H9 (cell line): ENCODE measurements at regions not wholly inside any gene's neighbourhood (a gene's known extent, or its start where the extent isn't known, plus 50 kb on each side); places are given as distances from the start of the nearest gene placed in this dataset.
A peak's percentile ranks its signal among the peaks of the same experiment; 100 is the strongest.

Experiments used
- DNase-seq: peaks from one replicate; pipeline ENCODE4 v3.0.0-alpha.2; 2017
- H2AFZ ChIP-seq: one replicate; pipeline ENCODE4 v1.6.1; 2013; ENCODE audit warnings: mild to moderate bottlenecking, low read length, control low read depth, moderate library complexity
- H2AK5ac ChIP-seq: 2 replicates; pipeline ENCODE4 v1.6.1; 2013; ENCODE audit warnings: low read length, control low read depth, mixed read lengths; ENCODE audit not compliant: insufficient read length
- H2BK120ac ChIP-seq: one replicate; pipeline ENCODE4 v1.6.1; 2013; ENCODE audit warnings: low read depth, mild to moderate bottlenecking, low read length, control low read depth, inconsistent platforms; ENCODE audit not compliant: poor library complexity, severe bottlenecking
- H2BK12ac ChIP-seq: 2 replicates; pipeline ENCODE4 v1.6.1; 2013; ENCODE audit warnings: low read length, control low read depth, mixed read lengths, low read depth; ENCODE audit not compliant: insufficient read length
- H2BK15ac ChIP-seq: 2 replicates; pipeline ENCODE4 v1.6.1; 2013; ENCODE audit warnings: low read depth, low read length, control low read depth
- H2BK20ac ChIP-seq: one replicate; pipeline ENCODE4 v1.6.1; 2013; ENCODE audit warnings: low read depth, mild to moderate bottlenecking, low read length, control low read depth, inconsistent platforms; ENCODE audit not compliant: poor library complexity, severe bottlenecking
- H2BK5ac ChIP-seq: 2 replicates; pipeline ENCODE4 v1.6.1; 2013; ENCODE audit warnings: low read length, control low read depth, mixed read lengths; ENCODE audit not compliant: insufficient read length
- H3K14ac ChIP-seq: 2 replicates; pipeline ENCODE4 v1.6.1; 2013; ENCODE audit warnings: low read length, control low read depth; ENCODE audit not compliant: insufficient read depth
- H3K18ac ChIP-seq: 2 replicates; pipeline ENCODE4 v1.6.1; 2013; ENCODE audit warnings: low read depth, mild to moderate bottlenecking, mixed read lengths, low read length, control low read depth; ENCODE audit not compliant: insufficient read length
- H3K23ac ChIP-seq: 2 replicates; pipeline ENCODE4 v1.6.1; 2013; ENCODE audit warnings: low read length, control low read depth, mixed read lengths, low read depth; ENCODE audit not compliant: insufficient read length
- H3K23me2 ChIP-seq: 2 replicates; pipeline ENCODE4 v1.6.1; 2013; ENCODE audit warnings: low read depth, mild to moderate bottlenecking, mixed read lengths, low read length, control low read depth; ENCODE audit not compliant: insufficient read length, poor library complexity, severe bottlenecking
- H3K27ac ChIP-seq: 2 replicates; pipeline ENCODE4 v1.5.1; 2013; ENCODE audit warnings: low read length, control low read depth, mixed read lengths, low read depth; ENCODE audit not compliant: insufficient read length
- H3K27me3 ChIP-seq: 2 replicates; pipeline ENCODE4 v1.6.1; 2013; ENCODE audit warnings: low read length, control low read depth, inconsistent platforms; ENCODE audit not compliant: insufficient read depth
- H3K4ac ChIP-seq: 2 replicates; pipeline ENCODE4 v1.6.1; 2013; ENCODE audit warnings: low read depth, mild to moderate bottlenecking, control low read depth, inconsistent platforms, low read length, moderate library complexity
- H3K4me1 ChIP-seq: 2 replicates; pipeline ENCODE4 v1.6.1; 2013; ENCODE audit warnings: low read length, control low read depth, inconsistent platforms; ENCODE audit not compliant: insufficient read depth
- H3K4me2 ChIP-seq: 2 replicates; pipeline ENCODE4 v1.6.1; 2013; ENCODE audit warnings: low read length, control low read depth, mixed read lengths; ENCODE audit not compliant: insufficient read length, insufficient read depth
- H3K56ac ChIP-seq: 2 replicates; pipeline ENCODE4 v1.6.1; 2013; ENCODE audit warnings: low read depth, mild to moderate bottlenecking, mixed read lengths, low read length, control low read depth; ENCODE audit not compliant: insufficient read length
- H3K79me1 ChIP-seq: 2 replicates; pipeline ENCODE4 v1.6.1; 2013; ENCODE audit warnings: low read depth, mild to moderate bottlenecking, moderate library complexity, low read length, control low read depth, inconsistent platforms; ENCODE audit not compliant: insufficient read depth, poor library complexity, severe bottlenecking
- H3K79me2 ChIP-seq: 2 replicates; pipeline ENCODE4 v1.6.1; 2013; ENCODE audit warnings: low read length, control low read depth, inconsistent platforms; ENCODE audit not compliant: insufficient read depth
- H3K9ac ChIP-seq: 2 replicates; pipeline ENCODE4 v1.6.1; 2013; ENCODE audit warnings: low read length, control low read depth, mixed read lengths; ENCODE audit not compliant: insufficient read length; ENCODE audit errors: extremely low read depth
- H3K9me3 ChIP-seq: one replicate; pipeline ENCODE4 v1.6.1; 2013; ENCODE audit warnings: low read depth, low read length, inconsistent platforms; ENCODE audit not compliant: control insufficient read depth
- H3T11ph ChIP-seq: one replicate; pipeline ENCODE4 v1.6.1; 2013; ENCODE audit warnings: mild to moderate bottlenecking, low read length, control low read depth, inconsistent platforms
- H4K20me1 ChIP-seq: one replicate; pipeline ENCODE4 v1.6.1; 2013; ENCODE audit not compliant: control insufficient read depth, insufficient read length, insufficient read depth
- H4K5ac ChIP-seq: 2 replicates; pipeline ENCODE4 v1.6.1; 2013; ENCODE audit warnings: low read depth, mild to moderate bottlenecking, mixed read lengths, low read length, control low read depth; ENCODE audit not compliant: insufficient read length
- H4K8ac ChIP-seq: replicated peaks from 2 replicates; pipeline ENCODE4 v1.6.1; 2013; ENCODE audit warnings: low read length, control low read depth, mixed read lengths, low read depth; ENCODE audit not compliant: insufficient read length
- H4K91ac ChIP-seq: 2 replicates; pipeline ENCODE4 v1.6.1; 2013; ENCODE audit warnings: low read depth, mild to moderate bottlenecking, moderate library complexity, mixed read lengths, low read length, control low read depth; ENCODE audit not compliant: insufficient read length
- H3K27ac Mint-ChIP-seq, 3 experiments: 2 replicates in 2 of 3; 3 replicates in 1 of 3; pipeline ENCODE4 v1.8.0; 2020 to 2021; ENCODE audit warnings: mixed read lengths in 3 of 3, mild to moderate bottlenecking in 1 of 3, moderate library complexity in 1 of 3
- H3K27me3 Mint-ChIP-seq: 2 replicates; pipeline ENCODE4 v1.8.0; 2021; ENCODE audit warnings: low read depth, mild to moderate bottlenecking, moderate library complexity, mixed read lengths
- H3K36me3 Mint-ChIP-seq, 3 experiments: 2 replicates in 2 of 3; 3 replicates in 1 of 3; pipeline ENCODE4 v1.8.0; 2020 to 2021; ENCODE audit warnings: low read depth in 3 of 3, mixed read lengths in 3 of 3; ENCODE audit not compliant: insufficient read depth in 1 of 3
- H3K4me1 Mint-ChIP-seq, 2 experiments: 2 replicates each; pipeline ENCODE4 v1.8.0; 2020; ENCODE audit warnings: mixed read lengths in 2 of 2
- H3K4me3 Mint-ChIP-seq, 2 experiments: 2 replicates in 1 of 2; 3 replicates in 1 of 2; pipeline ENCODE4 v1.8.0; 2020 to 2021; ENCODE audit warnings: mild to moderate bottlenecking in 2 of 2, mixed read lengths in 2 of 2, moderate library complexity in 1 of 2
- H3K9me3 Mint-ChIP-seq, 2 experiments: 2 replicates in 1 of 2; 3 replicates in 1 of 2; pipeline ENCODE4 v1.8.0; 2020; ENCODE audit warnings: mild to moderate bottlenecking in 2 of 2, mixed read lengths in 2 of 2, moderate library complexity in 1 of 2
- WGBS: extraction: QIAGEN DNeasy Blood & Tissue Kit; methylation state at CpG from one replicate; pipeline ENCODE4 v1.1.7; 2013; ENCODE audit warnings: missing lambda C conversion rate, low lambda C conversion rate, mixed read lengths; ENCODE audit not compliant: insufficient read length; ENCODE audit errors: extremely low coverage; 5-methylcytosine and 5-hydroxymethylcytosine counted together
- TF ChIP-seq, protein P1 (sequence below): fragments of 200-600 bp; sonication (generic); conservative IDR thresholded peaks from 3 replicates; pipeline ENCODE4 v1.8.0; 2021; ENCODE audit warnings: antibody characterized with exemption, mild to moderate bottlenecking

DNA sequence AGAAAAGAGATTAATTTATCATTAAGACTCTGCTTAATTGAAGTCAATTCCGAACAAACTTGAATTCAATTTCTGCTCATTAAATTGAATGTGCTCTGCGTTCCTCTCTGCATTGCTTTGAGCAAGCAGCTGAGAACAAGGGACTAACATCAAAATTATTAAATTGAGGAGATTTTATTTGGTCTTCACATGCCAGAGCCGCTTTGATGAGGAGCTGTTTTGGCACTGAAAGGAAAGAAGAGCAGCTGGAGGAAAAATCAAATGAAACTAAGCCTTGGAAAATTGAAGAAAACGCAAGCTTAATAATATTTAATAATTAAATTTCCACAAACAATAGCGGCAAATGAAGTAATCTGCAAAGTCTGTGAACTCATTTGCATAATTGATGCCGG lies 222.0 kb upstream of the PKN2 start:
- no peaks in the 10 kb centered on the region for H3K27me3 ChIP-seq
- no peak overlapping the region for H2AK5ac ChIP-seq
- no peak overlapping the region for H2BK120ac ChIP-seq
- H4K20me1 ChIP-seq, result no peaks in the 10 kb centered on the region
- H3K4me1 ChIP-seq, result no peaks in the 10 kb centered on the region; the same call in 1 of the 2 replicates
- H3K9me3 ChIP-seq, result no peaks in the 10 kb centered on the region
- H3K4me2 ChIP-seq, result peak overlapping the region; percentile 54
- no peak overlapping the region for H2BK15ac ChIP-seq
- no peak overlapping the region for H3K4ac ChIP-seq
- no peak overlapping the region for H2BK12ac ChIP-seq
- peaks cover 4% of the 10 kb centered on the region for H3K27me3 Mint-ChIP-seq
- H2BK20ac ChIP-seq, result no peak overlapping the region
- H3K9ac ChIP-seq, result no peak overlapping the region
- WGBS, result no CpG with 5 or more reads among the region's 6 CpGs
- no peak overlapping the region for H3K27ac ChIP-seq
- no peak for DNase-seq
- no peak overlapping the region for H3T11ph ChIP-seq
- no peaks in the 10 kb centered on the region for H3K36me3 Mint-ChIP-seq
- H4K5ac ChIP-seq, result no peak overlapping the region
- H3K18ac ChIP-seq, result no peak overlapping the region
- H2BK5ac ChIP-seq, result no peak overlapping the region
- H2AFZ ChIP-seq, result peak overlapping the region; percentile 14
- no peak overlapping the region for H3K56ac ChIP-seq
- H3K27ac Mint-ChIP-seq, result no peak overlapping the region
- no peak overlapping the region for H3K23ac ChIP-seq
- H3K14ac ChIP-seq, result no peak overlapping the region
- peaks cover 10% of the 10 kb centered on the region for H3K23me2 ChIP-seq
- H3K79me2 ChIP-seq, result no peaks in the 10 kb centered on the region
- TF ChIP-seq, protein P1, sequence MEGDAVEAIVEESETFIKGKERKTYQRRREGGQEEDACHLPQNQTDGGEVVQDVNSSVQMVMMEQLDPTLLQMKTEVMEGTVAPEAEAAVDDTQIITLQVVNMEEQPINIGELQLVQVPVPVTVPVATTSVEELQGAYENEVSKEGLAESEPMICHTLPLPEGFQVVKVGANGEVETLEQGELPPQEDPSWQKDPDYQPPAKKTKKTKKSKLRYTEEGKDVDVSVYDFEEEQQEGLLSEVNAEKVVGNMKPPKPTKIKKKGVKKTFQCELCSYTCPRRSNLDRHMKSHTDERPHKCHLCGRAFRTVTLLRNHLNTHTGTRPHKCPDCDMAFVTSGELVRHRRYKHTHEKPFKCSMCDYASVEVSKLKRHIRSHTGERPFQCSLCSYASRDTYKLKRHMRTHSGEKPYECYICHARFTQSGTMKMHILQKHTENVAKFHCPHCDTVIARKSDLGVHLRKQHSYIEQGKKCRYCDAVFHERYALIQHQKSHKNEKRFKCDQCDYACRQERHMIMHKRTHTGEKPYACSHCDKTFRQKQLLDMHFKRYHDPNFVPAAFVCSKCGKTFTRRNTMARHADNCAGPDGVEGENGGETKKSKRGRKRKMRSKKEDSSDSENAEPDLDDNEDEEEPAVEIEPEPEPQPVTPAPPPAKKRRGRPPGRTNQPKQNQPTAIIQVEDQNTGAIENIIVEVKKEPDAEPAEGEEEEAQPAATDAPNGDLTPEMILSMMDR, result no peak
- no peaks in the 10 kb centered on the region for H3K4me1 Mint-ChIP-seq
- no peak overlapping the region for H4K91ac ChIP-seq
- H3K9me3 Mint-ChIP-seq, result no peaks in the 10 kb centered on the region
- H4K8ac ChIP-seq, result no peak overlapping the region
- H3K4me3 Mint-ChIP-seq, result peak overlapping the region; percentile 63 to 81
- H3K79me1 ChIP-seq, result no peaks in the 10 kb centered on the region
